ENCODE measurements at regions not wholly inside any gene's neighbourhood (a gene's known extent, or its start where the extent isn't known, plus 50 kb on each side); places are given as distances from the start of the nearest gene placed in this dataset.

DNA sequence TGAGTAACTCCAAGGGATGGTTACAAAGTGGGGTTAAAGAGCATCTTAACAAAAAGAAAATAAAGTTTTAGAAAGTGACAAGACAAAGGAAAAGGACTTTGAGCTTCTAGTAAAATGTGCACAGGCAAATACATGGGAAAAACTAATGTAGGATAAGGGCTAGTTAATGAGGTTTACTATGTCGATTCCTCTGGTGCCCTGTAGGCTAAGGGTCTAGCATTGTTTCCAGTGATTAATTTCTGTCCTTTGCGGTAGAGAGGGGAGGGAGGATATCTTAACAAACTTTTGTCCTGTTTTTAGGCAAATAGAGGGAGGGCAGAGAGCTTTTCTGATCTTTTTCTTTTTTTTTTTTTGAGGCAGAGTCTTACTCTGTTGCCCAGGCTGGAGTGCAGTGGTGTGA is 96.6 kb upstream of the SIAH1 start:
- Histone ChIP-seq H3K27ac (ENCODE audit: low read depth in 1 of 2, low read length in 2 of 2) (no peak overlapping the region), H3K27me3 (ENCODE audit: control insufficient read depth in 4 of 4, insufficient read depth in 4 of 4, low read length in 3 of 4) (no peaks in the 10 kb centered on the region), H3K9ac (ENCODE audit: low read depth in 1 of 2, low read length in 2 of 2) (no peak overlapping the region), H3K4me1 (ENCODE audit: control insufficient read depth in 4 of 4, insufficient read depth in 4 of 4, low read length in 3 of 4) (peaks cover 0 to 4% (median 0%) of the 10 kb centered on the region in 4 donors), H3K9me3 (ENCODE audit: control insufficient read depth in 4 of 4, low read length in 3 of 4) (no peaks in the 10 kb centered on the region), H3K4me3 (ENCODE audit: low read depth in 1 of 3, low read length in 3 of 3) (no peak overlapping the region), H3K36me3 (ENCODE audit: control insufficient read depth in 4 of 4, insufficient read depth in 3 of 4, low read depth in 1 of 4, low read length in 3 of 4) (no peaks in the 10 kb centered on the region)
- TF ChIP-seq YY1 (IDR thresholded peaks at IDR 0.05) (no peak), HNF4A (conservative IDR thresholded peaks at IDR 0.05) (peak in 1 of 2 donors; percentile 9), EGR1 (IDR thresholded peaks at IDR 0.05; ENCODE audit: low read depth in 2 of 2) (no peak)
- TF ChIP-seq, protein P1, sequence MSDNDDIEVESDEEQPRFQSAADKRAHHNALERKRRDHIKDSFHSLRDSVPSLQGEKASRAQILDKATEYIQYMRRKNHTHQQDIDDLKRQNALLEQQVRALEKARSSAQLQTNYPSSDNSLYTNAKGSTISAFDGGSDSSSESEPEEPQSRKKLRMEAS (IDR thresholded peaks at IDR 0.05) = no peak
- WGBS = 37% methylated on average over 2 of the region's 2 CpGs
- no peak for DNase-seq (ENCODE audit: low spot score)

DNA sequence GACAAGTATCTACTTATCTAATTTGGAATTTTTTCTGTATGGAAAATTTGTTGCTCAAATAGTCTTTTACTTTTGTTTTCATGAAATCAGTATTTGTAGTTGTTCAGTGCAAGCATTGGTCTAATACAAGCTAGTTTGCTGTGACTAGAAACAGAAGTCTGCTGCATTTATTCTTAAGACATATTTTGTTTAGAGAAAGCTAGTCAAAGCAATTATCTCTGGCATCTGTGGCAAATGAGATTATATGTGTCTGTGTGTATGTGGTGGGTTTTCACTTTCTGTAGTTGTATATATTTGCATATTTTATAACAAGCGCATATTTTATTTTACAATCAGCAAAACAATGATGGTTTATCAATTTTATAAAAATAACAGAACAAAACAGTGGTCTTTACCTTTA is 96.0 kb upstream of the SIAH1 start:
- no peak overlapping the region for H3K27ac ChIP-seq (ENCODE audit: low read depth in 1 of 2, low read length in 2 of 2)
- peaks cover 0 to 4% (median 0%) of the 10 kb centered on the region in 4 donors for H3K4me1 ChIP-seq (ENCODE audit: control insufficient read depth in 4 of 4, insufficient read depth in 4 of 4, low read length in 3 of 4)
- TF ChIP-seq, protein P2, sequence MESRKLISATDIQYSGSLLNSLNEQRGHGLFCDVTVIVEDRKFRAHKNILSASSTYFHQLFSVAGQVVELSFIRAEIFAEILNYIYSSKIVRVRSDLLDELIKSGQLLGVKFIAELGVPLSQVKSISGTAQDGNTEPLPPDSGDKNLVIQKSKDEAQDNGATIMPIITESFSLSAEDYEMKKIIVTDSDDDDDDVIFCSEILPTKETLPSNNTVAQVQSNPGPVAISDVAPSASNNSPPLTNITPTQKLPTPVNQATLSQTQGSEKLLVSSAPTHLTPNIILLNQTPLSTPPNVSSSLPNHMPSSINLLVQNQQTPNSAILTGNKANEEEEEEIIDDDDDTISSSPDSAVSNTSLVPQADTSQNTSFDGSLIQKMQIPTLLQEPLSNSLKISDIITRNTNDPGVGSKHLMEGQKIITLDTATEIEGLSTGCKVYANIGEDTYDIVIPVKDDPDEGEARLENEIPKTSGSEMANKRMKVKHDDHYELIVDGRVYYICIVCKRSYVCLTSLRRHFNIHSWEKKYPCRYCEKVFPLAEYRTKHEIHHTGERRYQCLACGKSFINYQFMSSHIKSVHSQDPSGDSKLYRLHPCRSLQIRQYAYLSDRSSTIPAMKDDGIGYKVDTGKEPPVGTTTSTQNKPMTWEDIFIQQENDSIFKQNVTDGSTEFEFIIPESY (IDR thresholded peaks at IDR 0.05) = no peak
- no peak for TF ChIP-seq GABPA (IDR thresholded peaks at IDR 0.05 in 1 of 2, conservative IDR thresholded peaks at IDR 0.05 in 1 of 2)
- TF ChIP-seq FOXA1 (IDR thresholded peaks at IDR 0.05) = no peak
- TF ChIP-seq, protein P3, sequence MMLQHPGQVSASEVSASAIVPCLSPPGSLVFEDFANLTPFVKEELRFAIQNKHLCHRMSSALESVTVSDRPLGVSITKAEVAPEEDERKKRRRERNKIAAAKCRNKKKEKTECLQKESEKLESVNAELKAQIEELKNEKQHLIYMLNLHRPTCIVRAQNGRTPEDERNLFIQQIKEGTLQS (IDR thresholded peaks at IDR 0.05) = no peak
- WGBS = 96% methylated on average over 1 of the region's 1 CpG
- H3K9ac ChIP-seq (ENCODE audit: low read depth in 1 of 2, low read length in 2 of 2) = no peak overlapping the region
- no peak for DNase-seq (ENCODE audit: low spot score)
- no peaks in the 10 kb centered on the region for H3K9me3 ChIP-seq (ENCODE audit: control insufficient read depth in 4 of 4, low read length in 3 of 4)
- no peaks in the 10 kb centered on the region for H3K27me3 ChIP-seq (ENCODE audit: control insufficient read depth in 4 of 4, insufficient read depth in 4 of 4, low read length in 3 of 4)
- H3K4me3 ChIP-seq (ENCODE audit: low read depth in 1 of 3, low read length in 3 of 3) = no peak overlapping the region
- no peaks in the 10 kb centered on the region for H3K36me3 ChIP-seq (ENCODE audit: control insufficient read depth in 4 of 4, insufficient read depth in 3 of 4, low read depth in 1 of 4, low read length in 3 of 4)

DNA sequence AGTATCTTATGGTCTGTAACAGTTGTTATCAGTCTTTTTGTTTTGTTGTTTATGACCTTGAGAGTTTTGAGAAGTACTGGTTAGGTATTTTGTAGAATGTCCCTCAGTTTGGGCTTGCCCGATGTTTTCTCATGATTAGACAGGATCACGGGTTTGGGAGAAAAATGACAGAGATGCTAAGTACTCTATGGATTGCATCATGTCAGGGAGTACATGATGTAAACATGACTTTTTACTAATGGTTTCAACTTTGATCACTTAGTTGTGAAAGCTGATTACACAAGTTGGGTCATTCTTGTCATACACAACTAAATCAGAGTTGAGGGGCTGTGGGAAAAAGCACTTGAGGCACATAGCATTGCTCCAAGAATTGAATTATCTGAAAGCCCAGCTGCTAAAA is 94.7 kb upstream of the SIAH1 start:
- peak overlapping the region in 1 of 2 donors; percentile 14 for H3K27ac ChIP-seq (ENCODE audit: low read depth in 1 of 2, low read length in 2 of 2)
- no peaks in the 10 kb centered on the region for H3K36me3 ChIP-seq (ENCODE audit: control insufficient read depth in 4 of 4, insufficient read depth in 3 of 4, low read depth in 1 of 4, low read length in 3 of 4)
- peaks cover 0 to 4% (median 0%) of the 10 kb centered on the region in 4 donors for H3K4me1 ChIP-seq (ENCODE audit: control insufficient read depth in 4 of 4, insufficient read depth in 4 of 4, low read length in 3 of 4)
- no peak overlapping the region for H3K9ac ChIP-seq (ENCODE audit: low read depth in 1 of 2, low read length in 2 of 2)
- H3K27me3 ChIP-seq (ENCODE audit: control insufficient read depth in 4 of 4, insufficient read depth in 4 of 4, low read length in 3 of 4) = no peaks in the 10 kb centered on the region
- no peak overlapping the region for H3K4me3 ChIP-seq (ENCODE audit: low read depth in 1 of 3, low read length in 3 of 3)
- DNase-seq (ENCODE audit: low spot score) = no peak
- 34% methylated on average over 2 of the region's 2 CpGs for WGBS
- H3K9me3 ChIP-seq (ENCODE audit: control insufficient read depth in 4 of 4, low read length in 3 of 4) = no peaks in the 10 kb centered on the region
- no peak for TF ChIP-seq GABPA (IDR thresholded peaks at IDR 0.05 in 1 of 2, conservative IDR thresholded peaks at IDR 0.05 in 1 of 2)
- no peak for TF ChIP-seq HNF4G (IDR thresholded peaks at IDR 0.05)
- no peak for TF ChIP-seq TAF1 (conservative IDR thresholded peaks at IDR 0.05)
- TF ChIP-seq SP1 (IDR thresholded peaks at IDR 0.05) = peak; percentile 55
- TF ChIP-seq, protein P2 (IDR thresholded peaks at IDR 0.05) = peak; percentile 35
- no peak for TF ChIP-seq NR2F2 (IDR thresholded peaks at IDR 0.05)
- TF ChIP-seq FOXA2 (IDR thresholded peaks at IDR 0.05) = peak; percentile 83
- TF ChIP-seq, protein P4, sequence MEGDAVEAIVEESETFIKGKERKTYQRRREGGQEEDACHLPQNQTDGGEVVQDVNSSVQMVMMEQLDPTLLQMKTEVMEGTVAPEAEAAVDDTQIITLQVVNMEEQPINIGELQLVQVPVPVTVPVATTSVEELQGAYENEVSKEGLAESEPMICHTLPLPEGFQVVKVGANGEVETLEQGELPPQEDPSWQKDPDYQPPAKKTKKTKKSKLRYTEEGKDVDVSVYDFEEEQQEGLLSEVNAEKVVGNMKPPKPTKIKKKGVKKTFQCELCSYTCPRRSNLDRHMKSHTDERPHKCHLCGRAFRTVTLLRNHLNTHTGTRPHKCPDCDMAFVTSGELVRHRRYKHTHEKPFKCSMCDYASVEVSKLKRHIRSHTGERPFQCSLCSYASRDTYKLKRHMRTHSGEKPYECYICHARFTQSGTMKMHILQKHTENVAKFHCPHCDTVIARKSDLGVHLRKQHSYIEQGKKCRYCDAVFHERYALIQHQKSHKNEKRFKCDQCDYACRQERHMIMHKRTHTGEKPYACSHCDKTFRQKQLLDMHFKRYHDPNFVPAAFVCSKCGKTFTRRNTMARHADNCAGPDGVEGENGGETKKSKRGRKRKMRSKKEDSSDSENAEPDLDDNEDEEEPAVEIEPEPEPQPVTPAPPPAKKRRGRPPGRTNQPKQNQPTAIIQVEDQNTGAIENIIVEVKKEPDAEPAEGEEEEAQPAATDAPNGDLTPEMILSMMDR (IDR thresholded peaks at IDR 0.05; ENCODE audit: low read depth, low read length, missing input control) = no peak
- TF ChIP-seq JUND (IDR thresholded peaks at IDR 0.05) = peak; percentile 30 to 70
- TF ChIP-seq, protein P1 (IDR thresholded peaks at IDR 0.05) = no peak
- TF ChIP-seq, protein P3 (IDR thresholded peaks at IDR 0.05) = peak; percentile 91
- peak; percentile 63 for TF ChIP-seq FOXA1 (IDR thresholded peaks at IDR 0.05)
- TF ChIP-seq RAD21 (IDR thresholded peaks at IDR 0.05) = peak; percentile 27 to 38
- TF ChIP-seq, protein P5, sequence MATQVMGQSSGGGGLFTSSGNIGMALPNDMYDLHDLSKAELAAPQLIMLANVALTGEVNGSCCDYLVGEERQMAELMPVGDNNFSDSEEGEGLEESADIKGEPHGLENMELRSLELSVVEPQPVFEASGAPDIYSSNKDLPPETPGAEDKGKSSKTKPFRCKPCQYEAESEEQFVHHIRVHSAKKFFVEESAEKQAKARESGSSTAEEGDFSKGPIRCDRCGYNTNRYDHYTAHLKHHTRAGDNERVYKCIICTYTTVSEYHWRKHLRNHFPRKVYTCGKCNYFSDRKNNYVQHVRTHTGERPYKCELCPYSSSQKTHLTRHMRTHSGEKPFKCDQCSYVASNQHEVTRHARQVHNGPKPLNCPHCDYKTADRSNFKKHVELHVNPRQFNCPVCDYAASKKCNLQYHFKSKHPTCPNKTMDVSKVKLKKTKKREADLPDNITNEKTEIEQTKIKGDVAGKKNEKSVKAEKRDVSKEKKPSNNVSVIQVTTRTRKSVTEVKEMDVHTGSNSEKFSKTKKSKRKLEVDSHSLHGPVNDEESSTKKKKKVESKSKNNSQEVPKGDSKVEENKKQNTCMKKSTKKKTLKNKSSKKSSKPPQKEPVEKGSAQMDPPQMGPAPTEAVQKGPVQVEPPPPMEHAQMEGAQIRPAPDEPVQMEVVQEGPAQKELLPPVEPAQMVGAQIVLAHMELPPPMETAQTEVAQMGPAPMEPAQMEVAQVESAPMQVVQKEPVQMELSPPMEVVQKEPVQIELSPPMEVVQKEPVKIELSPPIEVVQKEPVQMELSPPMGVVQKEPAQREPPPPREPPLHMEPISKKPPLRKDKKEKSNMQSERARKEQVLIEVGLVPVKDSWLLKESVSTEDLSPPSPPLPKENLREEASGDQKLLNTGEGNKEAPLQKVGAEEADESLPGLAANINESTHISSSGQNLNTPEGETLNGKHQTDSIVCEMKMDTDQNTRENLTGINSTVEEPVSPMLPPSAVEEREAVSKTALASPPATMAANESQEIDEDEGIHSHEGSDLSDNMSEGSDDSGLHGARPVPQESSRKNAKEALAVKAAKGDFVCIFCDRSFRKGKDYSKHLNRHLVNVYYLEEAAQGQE (IDR thresholded peaks at IDR 0.05) = peak; percentile 43
- TF ChIP-seq EGR1 (IDR thresholded peaks at IDR 0.05; ENCODE audit: low read depth in 2 of 2) = no peak
- peak; percentile 46 for TF ChIP-seq YY1 (IDR thresholded peaks at IDR 0.05)
- TF ChIP-seq HNF4A (conservative IDR thresholded peaks at IDR 0.05) = peak; percentile 75 to 82
